Fibroblast of lung (primary cell): ENCODE measurements at regions not wholly inside any gene's neighbourhood (a gene's known extent, or its start where the extent isn't known, plus 50 kb on each side); places are given as distances from the start of the nearest gene placed in this dataset.

Source experiments
- DNase-seq, 2 donors: peaks; one replicate each; pipeline versions ENCODE4 v3.0.0 to v3.0.0-alpha.2; 2010; ENCODE audit warnings: low read depth in 2 of 2
- H2AFZ ChIP-seq: 2 replicates; pipeline ENCODE4 v1.5.1; 2012; ENCODE audit warnings: low read length, control low read depth, inconsistent platforms
- H3K27ac ChIP-seq: 2 replicates; pipeline ENCODE4 v1.5.1; 2011; ENCODE audit warnings: low read length, control low read depth; ENCODE audit not compliant: insufficient read depth
- H3K27me3 ChIP-seq: 2 replicates; pipeline ENCODE4 v1.5.1; 2011; ENCODE audit warnings: mild to moderate bottlenecking, low read length; ENCODE audit not compliant: control insufficient read depth, insufficient read depth
- H3K36me3 ChIP-seq: 2 replicates; pipeline ENCODE4 v1.5.1; 2011; ENCODE audit warnings: low read length; ENCODE audit not compliant: control insufficient read depth, insufficient read depth
- H3K4me1 ChIP-seq: 2 replicates; pipeline ENCODE4 v1.5.1; 2011; ENCODE audit warnings: low read length; ENCODE audit not compliant: control insufficient read depth, insufficient read depth; ENCODE audit errors: extremely low read depth
- H3K4me2 ChIP-seq: 2 replicates; pipeline ENCODE4 v1.5.1; 2011; ENCODE audit warnings: low read length, control low read depth; ENCODE audit not compliant: insufficient read depth; ENCODE audit errors: extremely low read depth
- H3K4me3 ChIP-seq, 4 experiments: fragments of 200-600 bp in 1 of 4; sonication (generic) in 1 of 4; replicated peaks in 1 of 4; 2 replicates each; pipeline ENCODE4 v1.5.1; 2011 to 2016; ENCODE audit warnings: low read length in 4 of 4, low read depth in 3 of 4, mild to moderate bottlenecking in 3 of 4, control low read depth in 2 of 4, inconsistent platforms in 1 of 4, mixed read lengths in 1 of 4; ENCODE audit not compliant: insufficient read depth in 1 of 4; ENCODE audit errors: control extremely low read depth in 1 of 4
- H3K79me2 ChIP-seq: 2 replicates; pipeline ENCODE4 v1.5.1; 2012; ENCODE audit warnings: mild to moderate bottlenecking, low read length, inconsistent platforms; ENCODE audit not compliant: control insufficient read depth, insufficient read depth
- H3K9ac ChIP-seq: 2 replicates; pipeline ENCODE4 v1.5.1; 2011; ENCODE audit warnings: mild to moderate bottlenecking, low read length, control low read depth; ENCODE audit not compliant: insufficient read depth
- H3K9me3 ChIP-seq: 2 replicates; pipeline ENCODE4 v1.5.1; 2012; ENCODE audit warnings: low read depth, low read length; ENCODE audit not compliant: control insufficient read depth, insufficient read depth
- H4K20me1 ChIP-seq: 2 replicates; pipeline ENCODE4 v1.5.1; 2011; ENCODE audit warnings: low read length; ENCODE audit not compliant: control insufficient read depth, insufficient read depth; ENCODE audit errors: extremely low read depth
- CTCF ChIP-seq, 2 donors: IDR thresholded peaks in 1 of 2; conservative IDR thresholded peaks in 1 of 2; 1 replicate in 1 of 2; 2 replicates in 1 of 2; pipeline ENCODE4 v1.5.1; 2011 to 2012; ENCODE audit warnings: low read length in 2 of 2, control low read depth in 1 of 2, inconsistent platforms in 1 of 2, low read depth in 1 of 2, mild to moderate bottlenecking in 1 of 2
- EZH2 ChIP-seq: IDR thresholded peaks from 2 replicates; pipeline ENCODE4 v1.5.1; 2012; ENCODE audit warnings: low read length, control low read depth, mild to moderate bottlenecking; ENCODE audit errors: missing control alignments

GRCh38 chr5:160991205-160991604 lies 139.2 kb upstream of the ATP10B start:
- no peak overlapping the region for H2AFZ ChIP-seq
- no peaks in the 10 kb centered on the region for H3K4me1 ChIP-seq
- H3K79me2 ChIP-seq, result no peaks in the 10 kb centered on the region
- H3K27ac ChIP-seq, result no peak overlapping the region
- H4K20me1 ChIP-seq, result no peaks in the 10 kb centered on the region
- DNase-seq, result no peak
- H3K4me2 ChIP-seq, result no peak overlapping the region
- no peak for TF ChIP-seq CTCF (conservative IDR thresholded peaks at IDR 0.05 in 1 of 2, IDR thresholded peaks at IDR 0.05 in 1 of 2; ENCODE audit: low read depth in 1 of 2, low read length in 2 of 2)
- no peak for TF ChIP-seq EZH2
- H3K9ac ChIP-seq, result no peak overlapping the region
- no peak overlapping the region for H3K4me3 ChIP-seq
- no peaks in the 10 kb centered on the region for H3K27me3 ChIP-seq
- no peaks in the 10 kb centered on the region for H3K36me3 ChIP-seq
- no peaks in the 10 kb centered on the region for H3K9me3 ChIP-seq

GRCh38 chr5:160979385-160979784 lies 127.4 kb upstream of the ATP10B start:
- no peaks in the 10 kb centered on the region for H3K27me3 ChIP-seq
- no peak overlapping the region for H3K4me3 ChIP-seq
- TF ChIP-seq CTCF (conservative IDR thresholded peaks at IDR 0.05 in 1 of 2, IDR thresholded peaks at IDR 0.05 in 1 of 2; ENCODE audit: low read depth in 1 of 2, low read length in 2 of 2) (no peak), EZH2 (no peak)
- no peaks in the 10 kb centered on the region for H3K79me2 ChIP-seq
- no peak for DNase-seq
- no peaks in the 10 kb centered on the region for H3K9me3 ChIP-seq
- H3K36me3 ChIP-seq, result no peaks in the 10 kb centered on the region
- H3K4me1 ChIP-seq, result no peaks in the 10 kb centered on the region
- no peak overlapping the region for H3K27ac ChIP-seq
- H2AFZ ChIP-seq, result no peak overlapping the region
- no peak overlapping the region for H3K4me2 ChIP-seq
- no peaks in the 10 kb centered on the region for H4K20me1 ChIP-seq
- H3K9ac ChIP-seq, result no peak overlapping the region

- Histone ChIP-seq H3K36me3 (no peaks in the 10 kb centered on the region), H3K4me1 (no peaks in the 10 kb centered on the region), H3K27me3 (no peaks in the 10 kb centered on the region), H3K79me2 (no peaks in the 10 kb centered on the region), H3K9me3 (no peaks in the 10 kb centered on the region), H3K4me3 (no peak overlapping the region), H3K9ac (no peak overlapping the region), H3K27ac (no peak overlapping the region), H3K4me2 (no peak overlapping the region), H4K20me1 (no peaks in the 10 kb centered on the region), H2AFZ (no peak overlapping the region)
- TF ChIP-seq CTCF (conservative IDR thresholded peaks at IDR 0.05 in 1 of 2, IDR thresholded peaks at IDR 0.05 in 1 of 2; ENCODE audit: low read depth in 1 of 2, low read length in 2 of 2) (no peak), EZH2 (no peak)
- no peak for DNase-seq
Measured at GRCh38 chr5:160978944-160979343, 126.9 kb upstream of the ATP10B start.
